GM18867 (cell line): ENCODE measurements at regions not wholly inside any gene's neighbourhood (a gene's known extent, or its start where the extent isn't known, plus 50 kb on each side); places are given as distances from the start of the nearest gene placed in this dataset.

Experiments
- ATAC-seq: cut with Tn5 transposase; IDR thresholded peaks from one replicate; pipeline ENCODE4 v1.9.1; 2021; ENCODE audit warnings: mild to moderate bottlenecking, moderate library complexity; ENCODE audit not compliant: unreplicated experiment

DNA sequence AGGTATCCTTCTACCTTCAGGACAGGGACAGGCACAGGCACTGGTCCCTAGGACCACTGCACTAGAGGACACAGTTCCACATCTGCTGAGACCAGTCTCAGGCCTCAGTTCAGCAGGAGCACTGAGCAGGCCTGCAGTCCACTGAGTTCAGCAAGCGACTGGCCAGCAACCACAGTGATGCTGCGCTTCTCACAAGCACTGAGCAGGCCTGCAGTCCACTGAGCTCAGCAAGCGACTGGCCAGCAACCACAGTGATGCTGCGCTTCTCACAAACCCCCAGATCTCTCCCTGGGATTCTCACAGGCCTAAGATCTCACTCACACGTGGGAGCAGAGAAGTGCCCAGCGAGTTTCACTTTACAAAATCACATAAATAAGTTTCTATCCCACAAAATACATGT is 140.6 kb downstream of the IRS2 start:
- ATAC-seq: no peak

DNA sequence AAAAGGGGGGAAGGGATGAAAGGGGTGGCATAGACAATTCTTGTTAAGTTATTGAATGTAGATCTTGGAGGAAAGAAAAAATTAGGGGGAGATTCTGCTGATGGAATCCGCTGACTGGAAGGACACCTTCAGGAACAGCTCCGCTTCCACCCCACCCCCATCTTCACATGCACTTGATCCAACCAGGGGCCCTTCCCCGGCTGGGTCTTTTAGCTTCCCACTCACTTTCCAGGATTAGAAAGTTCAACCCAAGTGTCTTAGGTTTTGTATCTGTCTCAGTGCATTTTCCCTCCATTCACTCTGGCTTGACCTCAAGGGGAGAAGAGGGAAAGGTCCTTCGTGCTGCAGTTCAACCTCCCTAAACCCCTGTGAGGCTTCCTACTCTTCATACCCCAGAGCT is 141.4 kb downstream of the IRS2 start:
- ATAC-seq: no peak

DNA sequence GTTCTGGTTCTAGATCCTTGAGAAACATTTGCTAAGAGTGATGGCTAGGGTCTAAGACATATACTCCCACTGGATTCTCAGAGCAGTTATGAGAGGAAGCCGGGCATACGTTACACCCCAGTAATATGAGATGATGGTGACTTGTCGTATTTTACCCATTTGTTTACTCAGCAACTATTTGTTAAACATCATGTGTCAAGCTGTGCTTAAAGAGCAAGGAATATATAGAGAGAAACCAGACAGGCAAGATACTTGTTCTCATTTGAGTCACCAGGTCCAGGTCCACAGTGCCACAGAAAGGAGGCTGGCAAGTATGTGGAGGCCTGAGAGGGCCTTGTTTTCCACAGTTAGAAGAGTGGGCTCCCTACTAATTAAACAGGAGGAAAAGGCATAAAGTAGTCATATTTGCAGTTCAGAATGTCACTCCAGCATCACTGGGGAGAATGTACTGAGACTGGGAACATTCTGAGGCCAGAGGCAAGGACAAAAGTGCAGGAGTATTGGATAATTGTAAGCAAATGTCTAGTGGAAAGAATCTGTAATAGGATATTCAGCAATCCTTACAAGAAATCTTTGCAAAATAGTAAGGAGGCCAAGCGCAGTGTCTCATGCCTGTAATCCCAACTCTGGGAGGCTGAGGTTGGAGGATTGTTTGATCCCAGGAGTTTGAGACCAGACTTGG is 142.2 kb downstream of the IRS2 start:
- ATAC-seq: no peak

DNA sequence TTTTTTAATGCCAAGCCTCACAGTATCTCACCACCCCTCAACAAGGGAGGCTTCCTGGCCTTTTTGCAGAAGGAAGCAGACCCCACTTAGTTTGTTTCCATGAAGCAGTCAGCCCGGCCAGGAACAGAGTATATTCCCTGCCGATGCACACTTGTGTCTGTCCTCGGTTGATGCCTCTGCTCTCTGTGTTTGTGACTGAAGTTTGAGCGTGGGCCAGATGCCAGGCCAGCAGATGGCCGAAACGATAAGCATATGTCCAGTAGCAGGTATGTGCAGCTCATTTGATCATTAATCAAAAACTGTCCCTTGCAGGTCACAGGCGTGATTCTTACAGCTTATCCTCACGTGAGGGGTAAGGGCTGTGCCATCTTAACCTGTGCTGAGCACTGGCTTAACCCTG is 144.0 kb downstream of the IRS2 start:
- no peak for ATAC-seq

DNA sequence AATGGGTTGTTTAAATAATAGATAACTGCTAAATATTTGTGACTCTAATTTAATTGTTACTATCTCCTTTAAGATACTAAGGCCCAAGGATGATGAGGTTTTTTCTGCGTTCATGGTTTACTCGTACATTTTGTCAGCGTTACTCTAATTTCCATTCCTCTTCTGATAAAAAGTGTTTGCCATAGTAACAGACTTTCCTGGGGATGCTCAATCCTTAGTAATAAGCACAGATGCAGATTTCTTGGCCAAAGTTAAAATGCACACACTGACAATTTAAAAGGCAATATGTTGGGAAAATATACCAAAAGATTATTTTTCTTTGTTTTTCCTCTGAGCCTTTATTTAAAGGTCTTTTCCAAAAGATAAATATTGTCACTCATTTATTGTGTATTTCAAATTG is 149.6 kb downstream of the IRS2 start:
- ATAC-seq: no peak

DNA sequence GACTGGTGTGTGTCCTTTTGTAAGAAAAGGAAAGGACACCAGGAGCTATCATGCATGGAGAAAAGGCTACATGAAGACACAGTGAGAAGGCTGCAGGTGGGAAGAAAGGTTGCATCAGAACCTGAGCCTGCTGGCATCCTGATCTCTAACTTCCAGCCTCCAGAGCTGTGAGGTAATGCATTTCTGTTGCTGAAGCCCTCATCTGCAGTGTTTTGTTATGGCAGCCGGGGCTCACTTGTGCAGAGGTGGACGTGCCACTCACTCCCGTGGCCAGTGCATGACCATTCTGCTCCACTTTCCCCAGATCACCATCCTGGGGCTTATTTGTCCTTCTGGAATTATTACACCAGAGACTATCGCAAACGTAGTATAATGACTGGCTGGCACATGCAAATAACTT is 155.3 kb downstream of the IRS2 start:
- no peak for ATAC-seq

DNA sequence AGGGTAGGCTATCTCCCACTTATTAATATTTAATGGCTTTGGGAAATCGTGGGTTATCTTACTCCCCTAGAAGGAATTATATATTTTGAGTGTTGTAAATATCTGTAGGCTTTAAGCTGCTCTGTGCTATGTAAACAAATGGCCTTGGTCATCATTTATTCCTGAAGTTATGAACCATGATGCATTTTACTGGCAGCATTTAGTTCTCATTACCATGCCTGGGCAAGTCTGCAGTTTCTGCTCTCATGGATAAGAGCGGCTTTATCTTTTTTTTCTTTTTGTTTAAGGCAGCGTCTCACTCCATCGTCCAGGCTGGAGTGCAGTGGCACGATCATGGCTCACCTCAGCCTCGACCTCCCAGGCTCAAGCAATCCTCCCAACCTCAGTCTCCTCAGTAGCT is 156.1 kb downstream of the IRS2 start:
- ATAC-seq: no peak

DNA sequence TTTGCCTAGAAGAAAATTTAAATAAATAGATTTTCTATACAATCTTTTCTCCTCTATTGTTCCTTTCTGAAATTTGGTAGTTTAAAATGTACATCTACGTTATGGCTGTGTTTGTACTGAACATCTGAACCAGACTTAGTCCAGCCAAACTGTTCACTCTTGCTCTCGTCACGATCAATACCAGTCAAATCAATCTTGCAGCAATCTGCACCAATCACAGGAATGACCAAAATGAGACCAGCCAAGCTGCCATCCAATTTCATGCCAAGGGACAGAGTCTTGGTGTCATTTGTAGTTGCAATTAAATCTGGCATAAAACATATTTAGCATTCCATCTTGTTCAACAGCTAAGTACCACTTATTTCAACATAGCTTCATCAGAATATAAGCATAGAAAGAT is 156.6 kb downstream of the IRS2 start:
- ATAC-seq: no peak

DNA sequence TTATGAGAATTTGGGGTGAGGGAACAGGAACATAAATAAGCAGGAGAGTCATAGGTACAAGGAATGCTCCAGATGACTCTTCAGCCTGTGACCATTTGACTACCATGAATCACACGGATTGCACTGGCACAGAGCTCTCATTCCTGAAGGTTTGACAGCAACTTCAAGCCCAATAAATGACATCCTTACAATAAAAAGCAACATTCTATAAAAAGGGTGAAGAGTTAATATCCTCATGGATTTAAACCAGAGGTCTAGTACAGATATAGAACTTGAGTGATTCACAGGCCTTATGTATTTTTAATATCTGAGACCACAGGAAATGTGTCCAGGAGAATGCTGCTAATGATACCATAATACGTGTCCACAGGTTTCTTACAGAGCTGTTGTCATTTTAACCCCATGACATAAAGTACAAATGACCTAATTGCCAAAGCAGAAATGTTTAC is 158.1 kb downstream of the IRS2 start:
- ATAC-seq: no peak

DNA sequence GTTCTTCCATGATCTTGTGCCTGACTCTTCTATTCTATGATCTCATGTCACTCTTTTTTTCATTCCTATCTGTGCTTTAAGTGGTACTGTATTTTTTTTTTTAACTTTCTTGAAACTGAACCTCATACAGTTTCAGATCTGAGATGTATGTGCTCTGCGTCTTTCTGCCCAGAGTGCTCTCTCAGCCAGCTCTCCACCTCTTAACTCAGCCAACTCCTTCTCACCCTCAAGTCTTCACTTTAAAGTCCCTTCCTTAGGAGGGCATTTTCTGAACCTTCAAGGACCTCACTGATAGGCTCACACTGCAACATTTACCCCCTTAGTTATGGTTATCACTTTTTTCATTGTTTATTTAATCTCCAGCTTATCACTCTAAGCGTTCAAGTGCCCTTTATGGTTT is 158.7 kb downstream of the IRS2 start:
- ATAC-seq: no peak

DNA sequence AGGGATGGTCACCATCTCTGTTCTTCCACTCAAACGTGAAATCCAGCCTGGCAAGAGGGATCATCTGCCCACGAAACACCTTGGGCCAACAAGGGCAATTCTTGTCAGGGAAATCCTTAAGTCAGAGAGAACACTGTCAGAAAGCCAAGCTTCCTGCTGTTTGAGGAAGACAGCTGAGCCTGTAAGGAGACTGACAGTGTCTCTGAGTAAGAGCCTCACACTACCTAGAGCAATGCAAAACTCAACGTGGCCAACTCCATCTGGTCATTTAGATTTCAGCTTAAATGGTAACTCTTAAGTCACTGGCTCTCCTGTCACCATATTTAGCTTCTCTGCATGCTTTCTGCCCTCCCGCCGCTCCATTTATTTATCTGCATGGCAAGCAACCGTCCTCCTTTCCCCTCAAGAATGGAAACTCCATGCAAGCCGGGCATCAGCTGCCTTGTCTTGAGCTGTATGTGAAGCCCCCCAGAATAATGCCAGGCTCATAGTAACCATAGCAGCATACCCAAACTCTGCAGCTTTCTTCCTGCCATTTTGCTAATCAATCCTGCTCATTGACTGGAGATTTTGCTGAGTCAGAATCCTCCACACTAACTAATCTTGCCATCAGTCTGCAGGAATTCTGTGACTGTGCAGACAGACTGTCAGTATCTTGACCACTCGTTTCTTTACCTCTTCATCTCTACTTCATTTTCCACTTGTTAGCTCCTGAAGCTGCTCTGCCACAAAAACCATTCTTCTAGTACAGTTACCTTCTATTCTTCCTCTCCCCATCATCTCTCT is 159.8 kb downstream of the IRS2 start:
- no peak for ATAC-seq

DNA sequence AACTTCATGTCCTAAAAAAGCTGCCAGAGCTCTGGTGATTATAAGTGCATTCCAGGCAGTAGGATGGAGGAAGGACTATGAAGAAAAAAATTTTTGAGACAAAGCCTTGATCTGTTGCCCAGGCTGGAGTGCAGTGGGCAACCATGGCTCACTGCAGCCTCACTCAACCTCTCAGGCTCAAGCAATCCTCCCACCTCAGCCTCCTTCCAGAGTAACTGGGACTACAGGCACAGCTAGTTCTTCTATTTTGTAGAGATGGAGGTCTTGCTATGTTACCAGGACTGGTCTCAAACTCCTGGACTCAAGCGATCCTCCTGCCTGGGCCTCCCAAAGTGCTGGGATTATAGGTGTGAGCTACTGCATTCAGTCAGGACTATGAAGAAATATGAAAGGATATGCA is 161.2 kb downstream of the IRS2 start:
- ATAC-seq: no peak

DNA sequence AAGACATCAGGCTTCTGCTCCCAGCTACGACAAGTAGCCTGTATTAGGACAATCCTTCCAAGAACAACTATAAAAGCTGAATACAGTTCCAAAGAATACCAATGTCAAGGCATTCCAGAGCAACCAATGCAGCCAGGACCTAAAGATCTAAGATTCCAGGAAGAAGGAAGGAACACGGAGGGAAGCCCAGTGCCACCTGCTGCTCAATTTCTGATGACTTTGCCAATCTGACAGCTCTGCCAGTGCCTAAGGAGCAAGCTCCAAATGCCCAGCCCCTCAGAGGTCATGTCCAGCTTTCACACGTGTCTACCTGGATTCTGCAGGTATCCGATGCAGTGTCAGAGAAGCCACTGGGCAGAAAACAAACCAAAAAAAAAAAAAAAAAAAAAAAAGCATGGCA is 164.4 kb downstream of the IRS2 start:
- ATAC-seq: no peak

DNA sequence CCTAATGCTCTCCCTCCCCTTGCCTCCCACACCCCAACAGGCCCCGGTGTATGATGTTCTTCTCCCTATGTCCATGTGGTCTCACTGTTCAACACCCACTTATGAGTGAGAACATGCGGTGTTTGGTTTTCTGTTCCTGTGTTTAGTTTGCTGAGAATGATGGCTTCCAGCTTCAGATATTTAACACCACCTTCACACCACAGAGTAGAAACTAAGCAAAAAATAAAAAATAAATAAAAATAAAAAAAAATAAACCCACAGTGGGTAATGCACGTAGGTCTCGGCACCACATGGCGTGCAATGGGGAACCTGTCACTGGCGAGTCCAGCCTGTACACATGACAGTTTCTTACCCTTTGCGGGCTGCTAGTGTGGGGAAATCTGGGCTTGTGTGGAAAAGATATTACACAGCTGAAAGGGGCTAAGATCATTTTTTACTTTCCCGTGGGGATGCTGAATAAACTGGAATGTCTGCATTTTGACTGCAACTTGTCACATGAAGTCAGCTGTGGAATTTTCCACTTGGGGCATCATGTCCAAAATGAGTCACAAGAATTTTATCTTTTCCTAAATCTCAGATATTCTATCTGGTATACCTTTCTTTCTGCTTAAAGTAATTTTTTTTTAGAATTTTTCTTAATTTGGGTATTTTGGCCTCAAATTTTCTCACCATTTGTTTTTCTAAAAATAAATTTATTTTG is 170.5 kb downstream of the IRS2 start:
- ATAC-seq: no peak

DNA sequence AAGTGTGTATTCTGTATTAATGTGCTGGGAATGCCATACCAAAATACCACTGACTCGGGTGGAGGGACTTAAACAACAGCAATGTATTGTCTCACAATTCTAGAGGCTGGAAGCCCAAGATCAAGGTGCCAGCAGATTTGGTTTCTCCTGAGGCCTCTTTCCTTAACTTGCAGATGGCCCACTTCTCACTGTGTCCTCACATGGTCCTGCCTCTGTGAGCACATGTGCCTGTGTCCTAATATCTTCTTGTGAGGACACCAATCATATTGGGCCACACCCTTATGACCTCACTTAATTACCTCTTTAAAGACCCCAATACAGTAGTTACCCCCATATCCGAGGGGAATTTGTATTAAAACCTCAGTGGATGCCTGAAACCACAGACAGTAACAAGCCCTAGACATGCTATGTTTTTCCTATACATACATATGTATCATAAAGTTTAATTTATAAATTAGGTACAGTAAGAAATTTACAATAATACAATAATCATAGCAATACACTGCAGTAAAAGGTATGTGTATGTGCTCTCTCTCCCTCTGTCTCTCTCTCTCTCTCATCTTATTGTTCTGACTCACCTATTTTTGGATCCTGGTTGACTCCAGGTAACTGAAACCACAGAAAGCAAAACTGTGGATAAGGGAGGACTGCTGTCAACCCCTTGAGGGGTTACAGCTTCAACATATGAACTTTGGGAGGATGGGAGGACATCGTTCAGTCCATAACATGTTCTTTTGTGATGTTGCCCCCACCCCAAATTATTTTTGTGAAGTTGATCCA is 174.3 kb downstream of the IRS2 start:
- ATAC-seq: no peak

DNA sequence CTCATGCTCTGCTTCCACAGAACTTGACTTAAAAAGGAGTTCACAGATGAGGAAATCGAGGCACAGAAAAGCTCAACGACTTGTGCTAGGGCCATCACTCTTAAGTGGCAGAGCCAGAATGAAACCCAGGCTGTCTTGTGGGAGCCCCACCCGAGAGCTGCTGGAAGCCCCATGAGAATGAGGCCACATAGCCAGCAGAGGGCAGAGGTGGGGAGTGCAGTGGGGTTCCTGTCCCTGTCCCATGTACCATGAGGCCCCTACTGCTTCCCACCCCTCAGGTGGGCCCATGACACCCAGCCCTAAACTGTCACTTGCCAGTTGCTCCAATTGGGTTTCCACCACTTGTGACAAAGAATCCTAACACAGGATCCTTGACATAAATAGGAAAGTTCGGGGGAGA is 175.9 kb downstream of the IRS2 start:
- ATAC-seq: no peak

DNA sequence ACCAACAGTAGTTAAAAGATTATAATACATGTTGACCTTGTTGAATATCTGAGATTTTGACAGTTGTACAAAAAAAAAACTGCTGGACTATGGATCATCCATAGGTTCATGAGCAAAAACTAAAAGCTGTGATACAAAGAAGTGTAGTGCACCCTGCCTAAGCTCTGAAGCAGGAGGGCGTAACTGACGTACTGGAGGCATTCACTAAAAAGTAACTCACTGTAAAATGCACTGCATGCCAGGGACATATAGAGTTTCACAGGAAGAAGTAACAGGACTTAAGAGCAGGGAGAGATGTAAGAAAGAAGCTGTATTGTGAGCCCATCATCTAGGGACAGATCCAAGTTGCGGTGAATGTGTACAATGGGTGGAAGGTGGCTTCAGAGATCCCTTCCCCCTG is 177.9 kb downstream of the IRS2 start:
- no peak for ATAC-seq

DNA sequence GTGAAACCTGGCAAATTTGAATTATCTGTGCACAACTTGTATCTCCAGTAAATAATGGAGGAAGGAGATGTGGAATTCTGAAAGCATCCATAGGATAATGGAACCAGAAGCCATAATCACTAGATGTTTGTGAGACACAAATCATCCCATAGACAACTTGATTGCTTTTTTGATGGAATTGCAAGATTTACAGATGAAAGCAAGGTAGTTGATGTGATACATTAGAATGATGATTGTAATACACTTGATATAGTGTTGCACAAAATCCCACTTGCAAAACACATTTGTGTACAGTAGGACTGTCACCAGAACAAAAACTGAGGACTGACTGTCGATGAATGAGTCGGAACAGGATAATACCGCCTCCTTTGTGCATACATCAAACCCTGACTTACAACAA is 178.3 kb downstream of the IRS2 start:
- no peak for ATAC-seq

DNA sequence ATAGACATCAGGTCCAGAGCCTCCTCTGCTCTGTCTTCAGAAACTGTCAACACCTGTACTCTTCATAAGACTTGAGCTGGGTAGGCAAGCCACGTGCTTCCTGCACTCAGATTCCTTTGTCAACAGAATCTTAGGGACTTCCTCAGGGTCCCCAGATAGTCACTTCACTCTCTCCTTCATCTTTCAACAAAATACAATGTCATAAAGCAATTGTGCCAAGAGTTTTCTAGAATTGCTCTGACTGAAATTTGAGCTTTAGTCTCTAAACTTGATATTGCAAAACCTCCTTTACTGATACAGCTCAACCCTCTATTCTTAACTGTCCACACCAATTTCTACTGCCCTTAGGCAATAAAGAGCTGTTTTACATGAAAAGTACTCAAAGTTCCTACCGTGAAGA is 179.9 kb downstream of the IRS2 start:
- no peak for ATAC-seq

DNA sequence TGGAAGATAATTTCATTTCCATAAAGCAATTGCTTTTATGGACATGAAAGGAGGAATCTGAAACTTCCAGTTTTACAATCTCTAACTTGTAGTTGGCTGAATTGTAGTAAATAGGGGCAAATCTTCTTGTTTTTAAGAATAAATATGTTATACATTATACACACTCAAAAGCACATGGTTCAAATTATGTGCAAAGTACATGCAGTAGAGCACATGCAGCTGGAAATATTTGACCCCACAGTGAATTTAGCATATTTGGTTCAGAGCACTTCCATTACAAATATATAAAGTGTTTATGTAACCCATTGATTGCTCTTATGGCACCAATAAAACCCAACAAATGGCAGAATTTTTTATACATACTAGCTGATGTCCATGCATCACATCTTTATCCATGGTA is 180.5 kb downstream of the IRS2 start:
- ATAC-seq: no peak

DNA sequence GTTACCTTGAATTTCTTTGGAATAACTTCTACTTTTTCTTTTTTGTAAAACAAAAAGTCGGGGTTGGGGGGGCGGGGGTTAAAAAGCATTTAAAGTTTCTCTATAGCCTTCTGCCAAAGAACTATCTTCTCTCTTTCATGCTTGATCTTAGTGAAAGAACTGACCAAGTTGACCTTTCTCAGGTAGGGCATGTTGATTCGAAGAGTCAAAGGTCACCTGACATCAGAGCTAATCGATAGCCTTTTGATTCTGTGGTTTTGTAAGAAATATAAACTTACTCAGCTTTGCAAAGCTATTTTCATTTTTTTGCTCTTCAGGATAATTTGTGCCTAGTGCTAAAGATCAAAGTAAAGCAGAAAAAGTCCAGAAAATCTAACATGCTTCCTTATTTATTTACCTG is 181.5 kb downstream of the IRS2 start:
- no peak for ATAC-seq
